MG63 (cell line): ENCODE measurements at regions not wholly inside any gene's neighbourhood (a gene's known extent, or its start where the extent isn't known, plus 50 kb on each side); places are given as distances from the start of the nearest gene placed in this dataset.
"Not testable (repeated sequence)": the region's sequence is repeated elsewhere in the genome, so short reads cannot be mapped to it uniquely, and the experiment has no call there.

Source experiments
- DNase-seq: peaks from one replicate; pipeline ENCODE4 v3.0.0-alpha.2; 2020
- H3K27me3 ChIP-seq: fragments of 250-450 bp; sonication (Bioruptor Pico); 2 replicates; pipeline ENCODE4 v1.5.1; 2020; ENCODE audit warnings: mild to moderate bottlenecking, moderate library complexity
- H3K36me3 ChIP-seq: fragments of 250-450 bp; sonication (Bioruptor Pico); 2 replicates; pipeline ENCODE4 v1.5.1; 2020; ENCODE audit warnings: mild to moderate bottlenecking, moderate library complexity
- H3K4me3 ChIP-seq: fragments of 250-450 bp; sonication (Bioruptor Pico); 2 replicates; pipeline ENCODE4 v1.5.1; 2020; ENCODE audit warnings: mild to moderate bottlenecking, moderate library complexity
- H3K9me3 ChIP-seq: fragments of 250-450 bp; sonication (Bioruptor Pico); 2 replicates; pipeline ENCODE4 v1.5.1; 2020; ENCODE audit warnings: mild to moderate bottlenecking, moderate library complexity

DNA sequence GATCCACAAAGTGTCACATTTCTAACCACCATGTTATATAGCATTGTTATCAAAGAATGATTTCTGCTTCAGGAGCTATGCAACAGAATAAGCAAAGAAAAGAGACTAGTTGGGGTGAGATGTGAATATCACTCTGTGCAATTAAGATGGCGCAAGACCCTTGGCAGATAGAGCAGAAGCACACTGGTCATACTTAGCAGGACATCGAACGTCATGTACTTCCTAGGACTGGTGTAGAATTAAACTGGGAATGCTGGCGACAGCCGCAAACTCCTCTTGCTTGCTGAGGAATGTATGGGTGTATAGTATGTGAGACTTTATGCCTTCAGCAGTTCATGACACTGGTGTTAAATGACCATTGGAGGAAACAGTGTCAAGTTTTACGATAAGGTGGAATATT, 207.0 kb downstream of the LRRC70 start:
- Histone ChIP-seq H3K9me3 (no peaks in the 10 kb centered on the region), H3K4me3 (no peak overlapping the region), H3K27me3 (no peaks in the 10 kb centered on the region), H3K36me3 (no peaks in the 10 kb centered on the region)
- no peak for DNase-seq

DNA sequence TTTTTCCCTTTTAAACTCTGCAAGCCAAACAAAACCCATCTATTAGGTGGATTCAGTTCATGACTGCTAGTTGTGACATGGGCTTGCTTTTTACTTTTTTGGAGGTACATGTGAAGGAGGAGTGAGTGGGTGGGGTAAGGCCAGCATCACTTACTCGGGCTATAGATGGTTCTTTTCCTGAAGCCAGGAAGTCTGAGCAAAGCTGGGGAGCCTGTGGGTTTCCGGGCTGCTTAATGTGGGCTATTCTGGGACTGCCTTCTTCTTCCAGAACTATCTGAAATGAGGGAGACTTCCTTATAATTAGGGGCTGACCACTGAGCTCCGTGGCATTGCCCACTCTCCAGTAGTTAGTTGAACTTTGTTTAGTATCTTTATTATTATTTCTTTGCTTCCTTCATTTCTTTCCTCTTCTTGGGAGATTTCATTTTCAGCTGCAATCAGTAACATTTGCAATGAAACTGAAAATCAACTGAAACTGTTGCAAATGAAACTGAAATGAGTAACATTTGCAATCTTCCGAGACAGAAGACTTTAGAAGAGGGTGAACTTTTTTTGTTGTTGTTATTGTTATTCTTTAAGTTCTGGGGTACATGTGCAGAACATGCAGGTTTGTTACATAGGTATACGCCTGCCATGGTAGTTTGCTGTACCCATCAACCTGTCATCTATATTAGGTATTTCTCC, 204.9 kb downstream of the LRRC70 start:
- no peak overlapping the region for H3K4me3 ChIP-seq
- no peaks in the 10 kb centered on the region for H3K36me3 ChIP-seq
- no peak for DNase-seq
- H3K27me3 ChIP-seq, result no peaks in the 10 kb centered on the region
- H3K9me3 ChIP-seq, result no peaks in the 10 kb centered on the region

DNA sequence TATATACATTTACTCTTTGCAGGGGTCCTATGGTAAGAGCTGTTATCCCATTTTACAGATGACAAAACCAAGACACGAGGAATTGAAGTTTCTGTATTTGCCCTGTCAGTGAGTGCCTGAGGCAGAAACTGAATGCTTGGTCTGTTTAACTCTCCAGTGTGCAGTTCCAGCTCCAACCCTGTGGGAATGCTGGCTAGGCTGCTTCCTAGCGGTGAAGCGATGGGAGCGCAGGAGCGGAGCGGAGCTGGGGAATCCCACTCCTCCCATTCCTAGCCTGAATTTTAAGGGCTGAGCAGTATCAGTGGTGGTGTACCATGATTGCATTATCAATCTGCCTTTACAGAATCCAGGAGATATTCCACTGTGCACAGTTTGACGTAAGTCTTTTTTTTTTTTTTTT, 202.3 kb downstream of the LRRC70 start:
- Histone ChIP-seq H3K36me3 (no peaks in the 10 kb centered on the region), H3K9me3 (no peaks in the 10 kb centered on the region), H3K4me3 (no peak overlapping the region), H3K27me3 (no peaks in the 10 kb centered on the region)
- DNase-seq, result no peak

DNA sequence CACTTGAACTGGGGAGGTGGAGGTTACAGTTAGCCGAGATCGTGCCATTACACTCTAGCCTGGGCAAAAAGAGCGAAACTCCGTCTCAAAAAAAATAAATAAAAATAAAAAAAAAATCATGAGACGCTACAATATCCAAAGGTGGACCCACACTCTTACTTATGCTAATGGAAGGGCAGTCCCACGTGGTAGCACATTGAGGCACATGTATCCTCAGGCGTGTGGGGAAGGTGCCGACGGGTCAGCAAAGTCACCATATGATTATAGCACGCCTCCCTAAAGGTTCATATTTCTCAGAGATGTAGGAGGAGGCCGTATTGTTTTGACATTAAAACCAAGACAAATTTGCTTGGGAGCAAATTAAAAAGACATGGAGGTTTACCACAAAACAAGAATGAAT, 201.6 kb downstream of the LRRC70 start:
- no peak for DNase-seq
- H3K36me3 ChIP-seq, result no peaks in the 10 kb centered on the region
- no peaks in the 10 kb centered on the region for H3K9me3 ChIP-seq
- H3K27me3 ChIP-seq, result no peaks in the 10 kb centered on the region
- H3K4me3 ChIP-seq, result no peak overlapping the region

DNA sequence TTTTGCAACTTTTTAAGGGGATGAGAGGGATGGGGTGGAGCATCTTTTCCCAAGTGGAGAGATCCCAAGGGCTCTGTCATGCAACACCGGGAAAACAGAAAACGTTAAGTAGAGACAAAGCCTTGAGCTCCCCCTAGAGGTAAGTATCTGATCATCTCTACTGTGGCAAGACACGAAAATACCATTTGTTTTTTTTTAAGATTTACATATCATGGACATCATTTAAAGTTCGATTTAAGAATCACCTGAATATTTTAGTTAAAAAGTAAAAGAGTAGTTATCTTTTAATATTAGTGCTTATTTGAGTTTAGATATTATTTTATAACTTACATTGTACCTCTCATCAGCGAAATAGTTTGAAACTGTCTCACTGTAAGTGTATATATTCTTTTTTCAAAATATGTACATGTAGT, 200.4 kb downstream of the LRRC70 start:
- no peaks in the 10 kb centered on the region for H3K27me3 ChIP-seq
- H3K4me3 ChIP-seq, result no peak overlapping the region
- no peaks in the 10 kb centered on the region for H3K36me3 ChIP-seq
- no peaks in the 10 kb centered on the region for H3K9me3 ChIP-seq
- DNase-seq, result no peak

DNA sequence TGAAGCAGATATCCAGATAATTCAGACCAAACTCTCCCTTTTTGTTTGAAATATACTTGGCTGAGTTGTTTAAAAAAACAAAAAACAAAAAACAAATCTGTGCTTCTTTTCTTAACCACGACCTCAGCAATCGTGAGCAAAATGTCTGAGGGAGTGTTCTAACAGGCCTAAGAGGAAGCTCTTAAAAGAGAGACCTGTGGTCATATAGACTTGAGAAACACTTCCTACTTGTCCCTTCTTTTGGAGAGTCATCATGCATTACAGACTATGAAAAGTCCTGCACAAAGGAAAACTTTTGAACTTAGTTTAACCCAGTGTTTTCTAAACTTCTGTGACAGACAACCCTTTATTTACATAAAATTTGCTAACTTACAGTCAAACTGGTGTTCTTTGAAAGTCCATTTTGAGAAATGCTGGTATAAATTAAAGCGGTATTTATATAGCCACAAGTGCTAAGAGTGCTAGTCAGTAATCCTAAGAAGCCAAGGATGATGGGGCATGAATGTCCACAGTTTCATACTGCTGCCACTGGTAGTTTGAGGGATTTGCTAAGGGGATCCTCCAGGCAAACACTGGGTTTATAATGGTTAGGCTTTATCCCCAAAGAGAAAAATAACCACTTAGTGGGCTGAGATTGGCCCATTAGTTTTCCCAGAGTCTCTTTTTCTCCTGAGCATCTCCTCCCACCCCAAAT, 199.8 kb downstream of the LRRC70 start:
- Histone ChIP-seq H3K27me3 (no peaks in the 10 kb centered on the region), H3K36me3 (no peaks in the 10 kb centered on the region), H3K9me3 (no peaks in the 10 kb centered on the region), H3K4me3 (no peak overlapping the region)
- no peak for DNase-seq

DNA sequence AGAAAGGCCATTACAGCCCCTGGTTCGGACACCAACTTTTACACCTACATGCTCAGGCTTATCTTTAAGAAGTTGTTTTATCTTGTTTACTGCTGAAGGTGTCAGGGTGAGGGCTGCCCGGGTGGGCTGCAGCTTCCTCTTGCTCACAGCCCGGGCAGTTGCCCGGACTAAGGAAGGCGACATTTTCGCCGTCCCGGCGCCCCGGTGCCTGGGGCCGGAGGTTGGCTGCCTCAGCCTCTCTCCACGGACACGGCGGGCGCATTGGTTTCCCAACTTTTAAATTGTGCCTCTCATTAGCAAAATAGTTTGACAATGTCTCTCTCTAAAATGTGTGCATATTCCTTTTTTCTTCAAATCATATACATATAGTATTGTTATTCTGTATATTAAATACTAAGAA, 198.5 kb downstream of the LRRC70 start:
- not testable (repeated sequence) for H3K36me3 ChIP-seq, H3K4me3 ChIP-seq, DNase-seq, H3K27me3 ChIP-seq, H3K9me3 ChIP-seq

DNA sequence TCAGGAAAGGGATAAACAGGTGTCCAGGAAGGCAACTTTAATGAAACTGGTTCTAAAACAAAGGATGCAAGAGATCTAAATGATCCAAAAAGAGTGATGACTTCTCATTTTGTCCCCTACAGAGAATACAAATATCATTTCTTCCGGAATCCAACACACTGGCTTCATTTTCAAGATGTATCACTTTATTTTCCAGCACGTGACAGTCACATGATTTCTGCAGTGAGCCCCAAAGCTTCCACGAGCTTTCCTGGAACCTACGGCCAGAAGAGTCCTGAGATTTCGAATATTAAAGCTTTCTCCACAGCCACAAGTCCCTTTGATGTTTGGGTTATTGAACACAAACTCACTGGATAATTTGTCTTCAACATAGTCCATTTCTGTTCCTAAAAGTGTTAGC, 198.0 kb downstream of the LRRC70 start:
- not testable (repeated sequence) for H3K9me3 ChIP-seq, H3K4me3 ChIP-seq, DNase-seq, H3K27me3 ChIP-seq, H3K36me3 ChIP-seq

DNA sequence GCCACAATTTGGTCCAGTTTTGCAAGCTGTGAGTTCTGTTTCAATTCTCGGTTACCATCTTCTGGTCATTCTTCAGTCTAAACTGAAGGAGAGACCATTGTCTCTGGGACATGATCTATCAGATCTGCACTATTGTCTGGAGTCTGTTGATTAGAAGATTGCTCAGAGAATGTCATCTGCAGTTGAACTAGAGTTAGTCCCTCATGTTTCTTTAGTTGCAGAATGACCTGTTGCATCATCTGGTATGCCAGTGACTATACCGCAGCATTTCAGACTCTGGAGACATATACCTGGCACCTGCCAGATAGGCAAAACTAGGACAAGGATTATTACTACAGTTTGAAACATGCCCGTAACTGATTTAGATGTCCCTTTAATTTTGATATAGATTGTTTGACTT, 194.8 kb downstream of the LRRC70 start:
- no peaks in the 10 kb centered on the region for H3K9me3 ChIP-seq
- no peaks in the 10 kb centered on the region for H3K27me3 ChIP-seq
- no peak for DNase-seq
- H3K4me3 ChIP-seq, result no peak overlapping the region
- no peaks in the 10 kb centered on the region for H3K36me3 ChIP-seq

DNA sequence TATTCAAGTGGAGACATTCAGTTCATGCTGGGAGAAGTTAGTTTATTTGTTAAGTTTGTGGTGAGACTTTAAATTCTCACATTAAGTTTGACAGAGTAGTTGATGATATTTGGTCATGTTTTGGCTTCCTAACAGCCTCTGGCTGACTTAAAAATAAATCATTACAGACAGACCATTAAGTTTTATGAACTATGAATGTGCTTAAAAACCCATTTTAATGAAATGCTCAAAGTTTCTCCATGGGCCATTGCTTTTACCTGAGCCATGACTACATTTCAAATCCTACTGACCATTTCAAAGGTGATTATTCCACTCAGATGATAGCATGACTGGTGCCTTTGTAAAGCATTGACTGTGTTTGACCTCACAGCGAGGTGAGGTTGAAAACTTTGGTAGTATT, 192.7 kb downstream of the LRRC70 start:
- no peaks in the 10 kb centered on the region for H3K9me3 ChIP-seq
- H3K36me3 ChIP-seq, result no peaks in the 10 kb centered on the region
- H3K4me3 ChIP-seq, result no peak overlapping the region
- H3K27me3 ChIP-seq, result no peaks in the 10 kb centered on the region
- no peak for DNase-seq

DNA sequence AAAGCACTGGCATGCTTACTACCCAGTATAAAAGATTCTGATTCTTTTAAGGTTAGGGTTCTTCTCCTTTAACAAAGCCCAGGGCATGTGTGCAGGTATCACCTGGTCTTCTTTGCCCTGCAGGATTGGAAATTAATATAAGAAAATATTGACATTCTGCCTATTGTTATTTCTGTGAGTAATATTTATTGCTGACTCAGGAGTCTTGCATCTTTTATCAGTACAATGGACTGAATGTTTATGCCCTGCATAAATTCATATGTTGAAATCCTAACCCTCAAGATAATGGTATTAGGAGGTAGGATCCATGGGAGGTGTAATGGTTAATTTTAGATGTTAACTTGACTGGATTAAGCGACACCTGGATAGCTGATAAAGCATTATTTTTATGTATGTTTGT, 189.0 kb downstream of the LRRC70 start:
- no peak for DNase-seq
- no peak overlapping the region for H3K4me3 ChIP-seq
- no peaks in the 10 kb centered on the region for H3K9me3 ChIP-seq
- H3K36me3 ChIP-seq, result no peaks in the 10 kb centered on the region
- no peaks in the 10 kb centered on the region for H3K27me3 ChIP-seq

DNA sequence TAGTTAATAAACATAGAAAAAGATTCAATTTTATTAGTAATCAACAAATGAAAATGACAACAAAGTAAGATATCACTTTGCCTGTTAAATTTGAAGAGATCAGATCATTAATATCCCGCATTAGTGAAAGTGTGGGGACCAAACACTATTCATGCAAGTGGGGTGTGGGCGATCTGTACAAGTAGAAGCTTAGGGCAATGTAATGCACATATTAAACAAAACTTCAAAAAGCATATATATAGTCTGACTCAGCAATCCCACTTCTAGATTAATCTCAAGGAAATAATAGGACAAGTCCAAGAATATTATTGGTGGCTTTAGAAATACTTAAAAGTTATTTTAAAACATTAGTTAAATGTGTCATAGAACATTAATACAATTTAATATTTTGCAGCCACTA, 188.5 kb downstream of the LRRC70 start:
- no peaks in the 10 kb centered on the region for H3K9me3 ChIP-seq
- DNase-seq, result no peak
- H3K27me3 ChIP-seq, result no peaks in the 10 kb centered on the region
- no peak overlapping the region for H3K4me3 ChIP-seq
- no peaks in the 10 kb centered on the region for H3K36me3 ChIP-seq

DNA sequence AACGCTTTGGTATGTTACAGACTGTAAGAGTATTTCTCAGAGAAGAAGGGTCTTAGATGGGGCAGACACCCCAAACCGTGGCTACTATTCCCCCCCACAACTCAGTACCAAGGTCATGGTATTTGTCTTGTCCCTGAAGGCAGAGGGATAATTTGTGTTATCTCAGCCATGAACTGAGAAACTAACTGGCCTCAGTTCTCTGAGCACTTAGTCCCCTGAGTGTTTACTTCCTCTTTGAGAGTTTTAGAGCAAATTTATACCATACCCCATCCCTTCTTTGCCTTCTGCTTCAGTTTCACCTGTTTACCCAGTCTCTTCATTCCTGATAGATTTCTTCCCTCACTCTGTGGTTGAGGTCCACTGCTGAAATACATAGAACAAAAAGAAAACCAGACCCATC, 183.9 kb downstream of the LRRC70 start:
- DNase-seq, result no peak
- Histone ChIP-seq H3K36me3 (no peaks in the 10 kb centered on the region), H3K9me3 (no peaks in the 10 kb centered on the region), H3K27me3 (no peaks in the 10 kb centered on the region), H3K4me3 (no peak overlapping the region)

DNA sequence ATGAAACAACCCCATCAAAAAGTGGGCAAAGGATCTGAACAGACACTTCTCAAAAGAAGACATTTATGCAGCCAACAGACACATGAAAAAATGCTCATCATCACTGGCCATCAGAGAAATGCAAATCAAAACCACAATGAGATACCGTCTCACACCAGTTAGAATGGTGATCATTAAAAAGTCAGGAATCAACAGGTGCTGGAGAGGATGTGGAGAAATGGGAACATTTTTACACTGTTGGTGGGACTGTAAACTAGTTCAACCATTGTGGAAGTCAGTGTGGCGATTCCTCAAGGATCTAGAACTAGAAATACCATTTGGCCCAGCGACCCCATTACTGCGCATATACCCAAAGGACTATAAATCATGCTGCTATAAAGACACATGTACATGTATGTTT, 179.1 kb downstream of the LRRC70 start:
- H3K27me3 ChIP-seq, DNase-seq: not testable (repeated sequence)

DNA sequence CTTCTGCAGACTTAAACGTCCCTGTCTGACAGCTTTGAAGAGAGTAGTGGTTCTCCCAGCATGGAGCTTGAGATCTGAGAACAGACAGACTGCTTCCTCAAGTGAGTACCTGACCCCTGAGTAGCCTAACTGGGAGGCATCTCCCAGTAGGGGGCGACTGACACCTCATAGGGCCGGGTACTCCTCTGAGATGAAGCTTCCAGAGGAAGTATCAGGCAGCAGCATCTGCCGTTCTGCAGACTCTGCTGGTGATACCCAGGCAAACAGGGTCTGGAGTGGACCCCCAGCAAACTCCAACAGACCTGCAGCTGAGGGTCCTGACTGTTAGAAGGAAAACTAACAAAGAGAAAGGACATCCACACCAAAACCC, 174.4 kb downstream of the LRRC70 start:
- not testable (repeated sequence) for H3K36me3 ChIP-seq, H3K9me3 ChIP-seq, H3K27me3 ChIP-seq, H3K4me3 ChIP-seq, DNase-seq

More for the DNA sequence above, 179.1 kb downstream of the LRRC70 start:
- H3K9me3 ChIP-seq, H3K36me3 ChIP-seq, H3K4me3 ChIP-seq: not testable (repeated sequence)

DNA sequence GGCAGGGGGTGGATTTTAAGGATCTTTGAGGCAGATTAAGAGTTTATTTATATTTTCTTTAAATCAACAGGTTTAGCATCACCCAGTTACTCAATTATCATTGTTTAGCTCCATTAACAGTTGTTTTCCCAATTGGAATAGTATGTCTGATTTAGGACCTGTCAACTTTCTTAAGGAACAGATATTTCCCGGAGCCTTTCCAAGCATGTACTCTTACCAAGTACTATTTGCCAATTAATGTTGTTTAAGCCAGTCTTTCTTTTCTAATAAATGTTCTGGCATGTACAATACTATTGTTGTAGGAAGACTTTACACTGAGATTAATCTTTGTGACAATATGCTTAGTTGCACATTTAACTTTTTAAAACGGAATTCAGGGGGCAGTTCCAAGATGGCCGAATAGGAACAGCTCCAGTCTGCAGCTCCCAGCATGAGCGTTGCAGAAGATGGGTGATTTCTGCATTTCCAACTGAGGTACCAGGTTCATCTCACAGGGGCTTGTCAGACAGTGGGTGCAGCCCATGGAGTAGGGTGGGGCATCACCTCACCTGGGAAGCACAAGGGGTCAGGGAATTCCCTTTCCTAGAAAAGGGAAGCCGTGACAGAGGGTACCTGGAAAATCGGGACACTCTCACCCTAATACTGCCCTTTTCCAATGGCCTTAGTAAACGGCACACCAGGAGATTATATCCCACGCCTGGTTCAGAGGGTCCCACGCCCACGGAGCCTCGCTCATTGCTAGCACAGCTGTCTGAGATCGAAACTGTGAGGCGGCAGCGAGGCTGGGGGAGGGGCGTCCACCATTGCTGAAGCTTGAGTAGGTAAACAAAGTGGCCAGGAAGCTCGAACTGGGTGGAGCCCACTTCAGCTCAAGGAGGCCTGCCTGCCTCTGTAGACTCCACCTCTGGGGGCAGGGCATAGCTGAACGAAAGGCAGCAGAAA, 173.7 kb downstream of the LRRC70 start:
- not testable (repeated sequence) for H3K36me3 ChIP-seq, H3K4me3 ChIP-seq, H3K27me3 ChIP-seq, H3K9me3 ChIP-seq, DNase-seq

DNA sequence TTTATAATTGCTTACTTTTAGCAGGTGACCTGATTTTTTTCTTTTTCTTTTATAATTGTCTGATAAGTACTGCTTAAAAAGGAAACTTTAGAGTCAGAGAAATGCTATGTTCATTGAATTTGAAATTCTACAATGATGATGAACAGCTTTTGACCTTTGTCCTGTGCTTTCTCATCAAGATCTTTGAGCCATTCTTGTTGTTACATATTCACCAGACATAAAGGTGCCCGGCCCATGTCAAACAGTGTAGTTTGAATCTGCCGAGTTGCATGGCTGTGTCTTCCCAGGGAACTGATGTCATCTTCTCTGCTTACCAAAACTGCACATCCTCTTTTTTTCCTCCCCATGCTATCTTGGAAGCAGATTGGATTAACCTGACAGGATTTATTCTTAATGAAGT, 163.6 kb downstream of the LRRC70 start:
- Histone ChIP-seq H3K9me3 (no peaks in the 10 kb centered on the region), H3K27me3 (no peaks in the 10 kb centered on the region), H3K36me3 (no peaks in the 10 kb centered on the region), H3K4me3 (no peak overlapping the region)
- DNase-seq, result no peak
